Hepatocyte (in vitro differentiated cells): ENCODE measurements at regions not wholly inside any gene's neighbourhood (a gene's known extent, or its start where the extent isn't known, plus 50 kb on each side); places are given as distances from the start of the nearest gene placed in this dataset.

Experiments
- EZH2 ChIP-seq: fragments of 200-600 bp; sonication (generic); IDR thresholded peaks from 2 replicates; pipeline ENCODE4 v1.6.1; 2016; ENCODE audit warnings: antibody characterized with exemption, mild to moderate bottlenecking, borderline replicate concordance
- EZH2phosphoT487 ChIP-seq: fragments of 200-600 bp; sonication (generic); IDR thresholded peaks from one replicate; pipeline ENCODE4 v1.6.1; 2018; ENCODE audit warnings: antibody characterized with exemption, mild to moderate bottlenecking, low read depth, moderate library complexity; ENCODE audit not compliant: unreplicated experiment, severe bottlenecking
- TF ChIP-seq, protein P1 (sequence below): fragments of 200-600 bp; sonication (generic); IDR thresholded peaks from 2 replicates; pipeline ENCODE4 v1.5.1; 2016; ENCODE audit warnings: antibody characterized with exemption, mild to moderate bottlenecking; ENCODE audit not compliant: poor library complexity

DNA sequence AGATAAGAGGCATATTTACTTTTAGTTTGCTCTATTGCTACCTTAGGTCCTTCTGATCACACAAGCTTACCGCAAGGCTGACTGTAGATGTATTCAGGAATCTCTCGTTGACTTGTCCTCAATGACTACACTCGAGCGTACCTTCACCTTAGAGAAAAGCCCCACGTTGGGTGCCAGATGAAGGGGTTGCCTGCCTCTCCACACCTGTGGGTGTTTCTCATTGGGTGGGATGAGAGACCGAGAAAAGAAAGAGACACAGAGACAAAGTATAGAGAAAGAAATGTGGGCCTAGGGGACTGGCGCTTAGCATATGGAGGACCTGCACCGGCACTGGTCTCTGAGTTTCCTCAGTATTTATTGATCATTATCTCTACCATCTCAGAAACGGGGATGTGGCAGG, 51.8 kb downstream of the ASCL4 start:
- TF ChIP-seq, protein P1, sequence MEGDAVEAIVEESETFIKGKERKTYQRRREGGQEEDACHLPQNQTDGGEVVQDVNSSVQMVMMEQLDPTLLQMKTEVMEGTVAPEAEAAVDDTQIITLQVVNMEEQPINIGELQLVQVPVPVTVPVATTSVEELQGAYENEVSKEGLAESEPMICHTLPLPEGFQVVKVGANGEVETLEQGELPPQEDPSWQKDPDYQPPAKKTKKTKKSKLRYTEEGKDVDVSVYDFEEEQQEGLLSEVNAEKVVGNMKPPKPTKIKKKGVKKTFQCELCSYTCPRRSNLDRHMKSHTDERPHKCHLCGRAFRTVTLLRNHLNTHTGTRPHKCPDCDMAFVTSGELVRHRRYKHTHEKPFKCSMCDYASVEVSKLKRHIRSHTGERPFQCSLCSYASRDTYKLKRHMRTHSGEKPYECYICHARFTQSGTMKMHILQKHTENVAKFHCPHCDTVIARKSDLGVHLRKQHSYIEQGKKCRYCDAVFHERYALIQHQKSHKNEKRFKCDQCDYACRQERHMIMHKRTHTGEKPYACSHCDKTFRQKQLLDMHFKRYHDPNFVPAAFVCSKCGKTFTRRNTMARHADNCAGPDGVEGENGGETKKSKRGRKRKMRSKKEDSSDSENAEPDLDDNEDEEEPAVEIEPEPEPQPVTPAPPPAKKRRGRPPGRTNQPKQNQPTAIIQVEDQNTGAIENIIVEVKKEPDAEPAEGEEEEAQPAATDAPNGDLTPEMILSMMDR = no peak
- no peak for TF ChIP-seq EZH2
- TF ChIP-seq EZH2phosphoT487 = no peak
